Panc1 (cell line): ENCODE measurements at regions not wholly inside any gene's neighbourhood (a gene's known extent, or its start where the extent isn't known, plus 50 kb on each side); places are given as distances from the start of the nearest gene placed in this dataset.

Source experiments
- ATAC-seq: fragments of 200-7000 bp; cut with Tn5 transposase; 2 replicates; pipeline ENCODE4 v1.9.1; 2020; ENCODE audit warnings: mild to moderate bottlenecking, moderate library complexity
- BruUV-seq: library from RNA; stranded (reverse); fragments of 400-500 nt; replicated peaks from 2 replicates; lab custom pipeline; 2021; lab: Mats Ljungman, UMichigan
- CTCF ChIA-PET: fragments of 300-600 bp; sonication (Branson Sonifier 250); formaldehyde crosslinking; loops from one replicate; lab custom pipeline; 2022; ENCODE audit warnings: antibody characterized with exemption; lab: Charles Lee
- POLR2A ChIA-PET: fragments of 300-600 bp; sonication (Branson Sonifier 250); formaldehyde crosslinking; loops from one replicate; lab custom pipeline; 2022; ENCODE audit warnings: antibody characterized with exemption; lab: Charles Lee
- DNase-seq: peaks from one replicate; pipeline ENCODE4 v3.0.0-alpha.2; 2010; ENCODE audit warnings: low read depth, low spot score
- H3K27ac ChIP-seq: 2 replicates; pipeline ENCODE4 v1.5.1; 2011; ENCODE audit warnings: mild to moderate bottlenecking, low read length, inconsistent platforms
- H3K27me3 ChIP-seq: fragments of 200-500 bp; sonication (Bioruptor generic); 2 replicates; pipeline ENCODE4 v1.6.0; 2014; ENCODE audit warnings: low read length, inconsistent platforms; ENCODE audit not compliant: control insufficient read depth, insufficient read depth
- H3K36me3 ChIP-seq: fragments of 200-500 bp; sonication (Bioruptor generic); 2 replicates; pipeline ENCODE4 v1.5.1; 2014; ENCODE audit warnings: inconsistent platforms, mild to moderate bottlenecking, low read length, moderate library complexity; ENCODE audit not compliant: control insufficient read depth, insufficient read depth
- H3K4me1 ChIP-seq: 2 replicates; pipeline ENCODE4 v1.5.1; 2011; ENCODE audit warnings: inconsistent platforms, mild to moderate bottlenecking, low read length, moderate library complexity; ENCODE audit not compliant: control insufficient read depth, insufficient read depth
- H3K4me3 ChIP-seq, 2 experiments: 2 replicates each; pipeline ENCODE4 v1.5.1; 2011 to 2012; ENCODE audit warnings: low read depth in 2 of 2, low read length in 2 of 2, mild to moderate bottlenecking in 2 of 2, inconsistent platforms in 1 of 2, moderate library complexity in 1 of 2
- H3K9me3 ChIP-seq: fragments of 200-500 bp; sonication (Bioruptor generic); 2 replicates; pipeline ENCODE4 v1.5.1; 2014; ENCODE audit warnings: low read depth, mild to moderate bottlenecking, inconsistent platforms, low read length, moderate library complexity; ENCODE audit not compliant: control insufficient read depth, insufficient read depth
- CTCF ChIP-seq: fragments of 450-650 bp; IDR thresholded peaks from 2 replicates; pipeline ENCODE4 v1.5.1; 2017; ENCODE audit warnings: mild to moderate bottlenecking
- POLR2AphosphoS5 ChIP-seq: IDR thresholded peaks from 2 replicates; pipeline ENCODE4 v1.6.1; 2012; ENCODE audit warnings: mild to moderate bottlenecking, low read depth, low read length, moderate library complexity
- REST ChIP-seq, 2 experiments: IDR thresholded peaks; 2 replicates each; pipeline ENCODE4 v1.6.1; 2011 to 2012; ENCODE audit warnings: low read depth in 2 of 2, control low read depth in 1 of 2, low read length in 1 of 2, mild to moderate bottlenecking in 1 of 2, moderate library complexity in 1 of 2; ENCODE audit not compliant: insufficient read depth in 1 of 2
- SIN3A ChIP-seq: IDR thresholded peaks from 2 replicates; pipeline ENCODE4 v1.6.1; 2012; ENCODE audit warnings: low read depth, mild to moderate bottlenecking, low read length, moderate library complexity, borderline replicate concordance; ENCODE audit not compliant: insufficient read depth
- TCF7L2 ChIP-seq: IDR thresholded peaks from 2 replicates; pipeline ENCODE4 v1.6.1; 2011; ENCODE audit warnings: mild to moderate bottlenecking, low read depth, low read length, inconsistent platforms
- in situ Hi-C: cut with HindIII; loops from 2 replicates; pipeline ENCODE4 v1.10.0; 2016; ENCODE audit warnings: low sequenced_read_pairs, low pct_unique_long_range_greater_than_20kb
- intact Hi-C: fragments of 100-400 bp; cut with micrococcal nuclease; formaldehyde crosslinking; loops from one replicate; pipeline ENCODE4 v1.10.0; 2022; ENCODE audit not compliant: unreplicated experiment

- ChIA-PET POLR2A (no interaction called here), CTCF (interaction anchor here (0.7 kb wide), 1 partner anchor 573 kb away, joined by 5 read pairs; no protein-coding TSS in a partner anchor)
- Histone ChIP-seq H3K4me3 (no peak overlapping the region), H3K4me1 (no peaks in the 10 kb centered on the region), H3K27ac (no peak overlapping the region), H3K36me3 (no peaks in the 10 kb centered on the region), H3K27me3 (no peaks in the 10 kb centered on the region), H3K9me3 (no peaks in the 10 kb centered on the region)
- intact Hi-C loops (no loop called here), in situ Hi-C loops (no loop called here)
- no peak for TF ChIP-seq POLR2AphosphoS5
- no peak for TF ChIP-seq TCF7L2
- TF ChIP-seq CTCF, result no peak
- no peak for TF ChIP-seq SIN3A
- DNase-seq, result no peak
- no TSS peak for BruUV-seq
- no peak for ATAC-seq
Observed at GRCh38 chr3:177752831-177753230, 555.5 kb upstream of the TBL1XR1 start.

- Histone ChIP-seq H3K4me3 (no peak overlapping the region), H3K9me3 (no peaks in the 10 kb centered on the region), H3K36me3 (no peaks in the 10 kb centered on the region), H3K27ac (no peak overlapping the region), H3K4me1 (no peaks in the 10 kb centered on the region), H3K27me3 (no peaks in the 10 kb centered on the region)
- in situ Hi-C loops (no loop called here), intact Hi-C loops (no loop called here)
- ChIA-PET POLR2A (no interaction called here), CTCF (no interaction called here)
- DNase-seq (no peak), ATAC-seq (no peak; the same call in 1 of the 2 replicates)
- no TSS peak for BruUV-seq
- TF ChIP-seq REST (IDR thresholded peaks at IDR 0.05; ENCODE audit: insufficient read depth in 1 of 2, low read depth in 2 of 2, low read length in 1 of 2), result no peak
Observed at GRCh38 chr3:177753451-177754155, 556.3 kb upstream of the TBL1XR1 start.

- Histone ChIP-seq H3K4me3 (no peak overlapping the region), H3K9me3 (no peaks in the 10 kb centered on the region; the same call in 1 of the 2 replicates), H3K27me3 (no peaks in the 10 kb centered on the region), H3K36me3 (no peaks in the 10 kb centered on the region), H3K4me1 (no peaks in the 10 kb centered on the region), H3K27ac (peak overlapping the region; percentile 0; the same call in 1 of the 2 replicates)
- ChIA-PET POLR2A (no interaction called here), CTCF (no interaction called here)
- in situ Hi-C loops, result no loop called here
- no peak for ATAC-seq
- TF ChIP-seq TCF7L2 (no peak), POLR2AphosphoS5 (no peak), SIN3A (no peak), CTCF (no peak), REST (IDR thresholded peaks at IDR 0.05; ENCODE audit: insufficient read depth in 1 of 2, low read depth in 2 of 2, low read length in 1 of 2) (no peak)
- intact Hi-C loops, result no loop called here
- DNase-seq, result no peak
- BruUV-seq, result no TSS peak
Observed at GRCh38 chr3:177754508-177754921, 557.2 kb upstream of the TBL1XR1 start.
